ENCODE measurements at regions not wholly inside any gene's neighbourhood (a gene's known extent, or its start where the extent isn't known, plus 50 kb on each side); places are given as distances from the start of the nearest gene placed in this dataset.
A peak's percentile ranks its signal among the peaks of the same experiment; 100 is the strongest.

DNA sequence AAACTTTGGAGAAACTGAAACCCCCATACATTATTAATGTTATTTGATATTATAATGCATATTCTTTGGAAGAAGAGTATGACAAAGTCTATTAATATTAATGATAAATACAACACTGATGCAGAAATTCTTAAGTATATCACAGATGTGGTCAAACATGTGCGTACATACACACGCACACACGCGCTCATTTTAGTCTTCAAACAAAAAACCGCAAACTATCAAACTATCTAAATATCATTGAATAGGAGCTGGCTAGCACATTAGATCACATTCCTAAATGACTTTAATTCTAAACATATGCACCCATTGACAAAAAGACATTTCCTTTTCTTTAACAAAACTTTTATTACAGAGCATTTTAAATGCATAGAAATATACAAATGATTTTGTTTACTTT lies 872.7 kb downstream of the SLC16A7 start:
- H3K4me3 Mint-ChIP-seq = no peak overlapping the region
- DNase-seq (ENCODE audit: low read depth, low spot score) = no peak
- H3K27ac Mint-ChIP-seq (ENCODE audit: unreplicated experiment) = no peak overlapping the region
- H3K9me3 Mint-ChIP-seq = no peaks in the 10 kb centered on the region
- H3K4me1 Mint-ChIP-seq = no peaks in the 10 kb centered on the region
- no peaks in the 10 kb centered on the region for H3K27me3 Mint-ChIP-seq (ENCODE audit: low read depth)
- TF ChIP-seq, protein P1, sequence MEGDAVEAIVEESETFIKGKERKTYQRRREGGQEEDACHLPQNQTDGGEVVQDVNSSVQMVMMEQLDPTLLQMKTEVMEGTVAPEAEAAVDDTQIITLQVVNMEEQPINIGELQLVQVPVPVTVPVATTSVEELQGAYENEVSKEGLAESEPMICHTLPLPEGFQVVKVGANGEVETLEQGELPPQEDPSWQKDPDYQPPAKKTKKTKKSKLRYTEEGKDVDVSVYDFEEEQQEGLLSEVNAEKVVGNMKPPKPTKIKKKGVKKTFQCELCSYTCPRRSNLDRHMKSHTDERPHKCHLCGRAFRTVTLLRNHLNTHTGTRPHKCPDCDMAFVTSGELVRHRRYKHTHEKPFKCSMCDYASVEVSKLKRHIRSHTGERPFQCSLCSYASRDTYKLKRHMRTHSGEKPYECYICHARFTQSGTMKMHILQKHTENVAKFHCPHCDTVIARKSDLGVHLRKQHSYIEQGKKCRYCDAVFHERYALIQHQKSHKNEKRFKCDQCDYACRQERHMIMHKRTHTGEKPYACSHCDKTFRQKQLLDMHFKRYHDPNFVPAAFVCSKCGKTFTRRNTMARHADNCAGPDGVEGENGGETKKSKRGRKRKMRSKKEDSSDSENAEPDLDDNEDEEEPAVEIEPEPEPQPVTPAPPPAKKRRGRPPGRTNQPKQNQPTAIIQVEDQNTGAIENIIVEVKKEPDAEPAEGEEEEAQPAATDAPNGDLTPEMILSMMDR (conservative IDR thresholded peaks at IDR 0.05) = no peak
- H3K36me3 Mint-ChIP-seq (ENCODE audit: low read depth) = no peaks in the 10 kb centered on the region

DNA sequence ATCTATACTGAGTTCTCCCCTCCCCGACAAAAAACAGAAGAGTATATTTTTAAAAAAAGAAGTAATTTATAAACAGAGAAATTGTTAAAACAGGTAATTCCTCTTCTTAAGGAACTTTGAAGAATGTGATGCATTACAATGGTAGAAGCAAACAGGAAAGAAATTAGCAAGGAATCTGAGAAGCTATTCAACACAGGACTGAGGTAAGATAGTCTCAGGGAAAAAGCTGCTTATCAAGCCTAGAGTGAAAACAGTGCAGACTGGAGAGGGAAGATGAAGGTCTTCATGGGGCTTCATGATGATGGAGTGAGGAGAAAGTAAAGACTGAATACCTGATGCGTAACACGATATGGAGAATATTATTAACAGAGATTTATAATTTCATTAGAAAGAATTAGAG lies 880.0 kb downstream of the SLC16A7 start:
- H3K4me3 Mint-ChIP-seq = no peak overlapping the region
- no peaks in the 10 kb centered on the region for H3K27me3 Mint-ChIP-seq (ENCODE audit: low read depth)
- H3K9me3 Mint-ChIP-seq = no peaks in the 10 kb centered on the region
- H3K36me3 Mint-ChIP-seq (ENCODE audit: low read depth) = no peaks in the 10 kb centered on the region
- no peaks in the 10 kb centered on the region for H3K4me1 Mint-ChIP-seq
- no peak for DNase-seq (ENCODE audit: low read depth, low spot score)
- H3K27ac Mint-ChIP-seq (ENCODE audit: unreplicated experiment) = no peak overlapping the region
- TF ChIP-seq, protein P1 (conservative IDR thresholded peaks at IDR 0.05) = no peak

- TF ChIP-seq, protein P1 (conservative IDR thresholded peaks at IDR 0.05) = no peak
These were observed 891.5 kb downstream of the SLC16A7 start for GRCh38 chr12:60487284-60487683.

DNA sequence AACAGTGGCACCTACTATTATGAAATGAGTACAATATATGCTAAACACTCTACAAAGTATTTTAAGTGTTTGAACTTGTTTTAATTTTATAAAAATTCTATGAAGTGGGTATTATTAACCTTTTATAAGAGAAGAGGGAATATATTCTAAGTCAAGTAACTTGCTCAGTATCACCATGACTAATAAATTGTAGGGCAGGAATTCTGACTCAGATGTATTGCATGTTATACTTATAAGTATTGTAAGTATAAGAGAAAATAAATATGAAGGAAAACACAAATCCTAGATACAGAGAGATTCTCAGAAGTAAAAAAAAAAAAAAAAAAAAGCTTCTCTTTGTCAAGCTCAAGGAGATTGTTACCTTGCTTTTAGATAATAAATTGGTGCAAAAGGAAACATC lies 893.2 kb downstream of the SLC16A7 start:
- H3K9me3 Mint-ChIP-seq = no peaks in the 10 kb centered on the region
- H3K36me3 Mint-ChIP-seq (ENCODE audit: low read depth) = no peaks in the 10 kb centered on the region
- H3K4me3 Mint-ChIP-seq = no peak overlapping the region
- TF ChIP-seq, protein P1 (conservative IDR thresholded peaks at IDR 0.05) = no peak
- no peaks in the 10 kb centered on the region for H3K4me1 Mint-ChIP-seq
- H3K27me3 Mint-ChIP-seq (ENCODE audit: low read depth) = no peaks in the 10 kb centered on the region
- DNase-seq (ENCODE audit: low read depth, low spot score) = no peak
- no peak overlapping the region for H3K27ac Mint-ChIP-seq (ENCODE audit: unreplicated experiment)

More at GRCh38 chr12:60487284-60487683, 891.5 kb downstream of the SLC16A7 start:
- no peak for DNase-seq (ENCODE audit: low read depth, low spot score)
- H3K4me1 Mint-ChIP-seq = no peaks in the 10 kb centered on the region
- no peak overlapping the region for H3K4me3 Mint-ChIP-seq
- H3K27me3 Mint-ChIP-seq (ENCODE audit: low read depth) = no peaks in the 10 kb centered on the region
- no peaks in the 10 kb centered on the region for H3K9me3 Mint-ChIP-seq
- H3K27ac Mint-ChIP-seq (ENCODE audit: unreplicated experiment) = no peak overlapping the region
- H3K36me3 Mint-ChIP-seq (ENCODE audit: low read depth) = no peaks in the 10 kb centered on the region

DNA sequence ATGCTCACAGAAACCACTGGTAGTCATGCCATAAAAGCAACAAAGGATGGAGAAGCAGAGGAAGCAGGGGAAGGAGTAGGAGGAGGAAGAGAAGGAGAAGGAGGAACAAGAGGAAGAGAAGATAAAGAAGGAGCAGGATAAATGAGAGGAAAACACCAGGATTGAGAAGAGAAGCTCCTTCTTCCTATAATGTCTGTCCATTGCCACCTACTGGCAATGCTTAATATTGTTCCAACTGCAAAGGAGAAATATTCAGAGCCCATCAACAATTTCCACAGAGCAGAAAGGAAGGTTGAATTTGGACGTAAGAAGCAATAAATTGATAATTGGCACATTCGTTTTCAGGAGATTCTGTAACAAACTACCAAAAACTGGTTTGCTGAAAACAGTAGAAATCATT lies 898.4 kb downstream of the SLC16A7 start:
- H3K9me3 Mint-ChIP-seq = peaks cover 2% of the 10 kb centered on the region
- no peaks in the 10 kb centered on the region for H3K27me3 Mint-ChIP-seq (ENCODE audit: low read depth)
- TF ChIP-seq, protein P1 (conservative IDR thresholded peaks at IDR 0.05) = peak; percentile 74
- H3K4me1 Mint-ChIP-seq = no peaks in the 10 kb centered on the region
- H3K27ac Mint-ChIP-seq (ENCODE audit: unreplicated experiment) = no peak overlapping the region
- no peak overlapping the region for H3K4me3 Mint-ChIP-seq
- no peaks in the 10 kb centered on the region for H3K36me3 Mint-ChIP-seq (ENCODE audit: low read depth)
- no peak for DNase-seq (ENCODE audit: low read depth, low spot score)

- H3K27ac Mint-ChIP-seq (ENCODE audit: unreplicated experiment) = no peak overlapping the region
- H3K36me3 Mint-ChIP-seq (ENCODE audit: low read depth) = no peaks in the 10 kb centered on the region
- no peak for DNase-seq (ENCODE audit: low read depth, low spot score)
- TF ChIP-seq, protein P1 (conservative IDR thresholded peaks at IDR 0.05) = no peak
- H3K4me3 Mint-ChIP-seq = no peak overlapping the region
- peaks cover 2% of the 10 kb centered on the region for H3K9me3 Mint-ChIP-seq
- no peaks in the 10 kb centered on the region for H3K4me1 Mint-ChIP-seq
- no peaks in the 10 kb centered on the region for H3K27me3 Mint-ChIP-seq (ENCODE audit: low read depth)
These were observed 902.8 kb downstream of the SLC16A7 start for GRCh38 chr12:60498656-60499055.
